OCI-LY3 (cell line): ENCODE measurements at regions not wholly inside any gene's neighbourhood (a gene's known extent, or its start where the extent isn't known, plus 50 kb on each side); places are given as distances from the start of the nearest gene placed in this dataset.
"Not testable (repeated sequence)": the region's sequence is repeated elsewhere in the genome, so short reads cannot be mapped to it uniquely, and the experiment has no call there.

Experiments
- CTCF ChIP-seq: fragments of 200-600, 300-600 bp; sonication (generic); IDR thresholded peaks from 2 replicates; pipeline ENCODE4 v1.5.1; 2014; ENCODE audit warnings: antibody characterized with exemption, low read length, low read depth
- EZH2phosphoT487 ChIP-seq: fragments of 200-600 bp; shearing (Covaris generic); IDR thresholded peaks from 2 replicates; pipeline ENCODE4 v1.6.1; 2018; ENCODE audit warnings: antibody characterized with exemption, mixed run types, low read depth

DNA sequence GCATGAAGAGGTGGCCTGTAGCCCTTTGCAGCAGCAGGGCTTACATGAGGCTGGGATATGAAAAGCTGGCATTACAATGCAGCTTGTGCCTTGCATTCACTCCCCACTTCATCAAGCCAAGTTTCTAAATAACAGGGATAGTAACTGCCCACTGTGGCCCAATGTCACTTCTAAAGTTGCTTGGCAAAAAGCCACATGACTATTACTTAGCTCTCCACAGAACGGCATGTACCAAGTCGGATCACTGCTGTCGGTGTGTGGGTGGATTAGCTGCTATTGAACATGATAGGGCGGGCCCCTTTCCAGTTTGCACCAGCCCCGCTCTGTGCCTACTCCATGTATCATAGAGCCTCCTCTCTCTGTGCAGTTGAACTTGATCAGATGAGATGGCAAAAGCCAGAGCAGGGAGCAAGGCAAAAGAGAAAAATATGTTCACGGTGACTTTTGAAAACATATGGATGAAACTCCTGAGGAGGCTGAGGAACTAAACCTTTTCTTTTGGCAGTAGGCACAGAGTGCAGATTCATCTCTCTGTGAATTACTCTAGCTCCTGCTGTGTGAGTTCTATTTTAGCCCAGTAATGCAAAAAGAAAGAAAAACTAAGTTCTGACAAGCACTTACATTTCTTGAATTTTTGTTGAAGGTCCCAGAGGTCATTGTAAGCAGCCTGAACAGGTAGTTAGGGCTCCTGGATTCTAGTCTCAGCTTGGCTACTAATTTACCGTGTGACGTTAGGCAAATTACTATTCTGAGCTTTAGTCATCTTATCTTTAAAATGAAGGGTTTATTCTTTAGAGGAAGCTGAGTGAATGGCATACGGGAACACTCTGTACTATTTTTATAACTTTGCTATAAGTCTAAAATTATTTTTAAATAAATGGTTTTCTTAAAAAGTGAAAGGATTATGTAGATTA, 125.6 kb upstream of the NBPF9 start:
- not testable (repeated sequence) for TF ChIP-seq CTCF, EZH2phosphoT487
